HEK293T (cell line): ENCODE measurements at regions not wholly inside any gene's neighbourhood (a gene's known extent, or its start where the extent isn't known, plus 50 kb on each side); places are given as distances from the start of the nearest gene placed in this dataset.

Experiments used
- CTCF ChIA-PET: fragments of 350-600 bp; formaldehyde crosslinking; extraction: SDS; loops from one replicate; lab custom pipeline; 2021; ENCODE audit warnings: antibody characterized with exemption, inconsistent platforms; lab: Yijun Ruan, JAX
- POLR2A ChIA-PET: fragments of 350-600 bp; formaldehyde crosslinking; extraction: SDS; loops from one replicate; lab custom pipeline; 2020; ENCODE audit warnings: antibody characterized with exemption, inconsistent platforms; lab: Yijun Ruan, JAX
- DNase-seq: peaks from one replicate; pipeline ENCODE4 v3.0.0; 2012; ENCODE audit warnings: mixed read lengths; ENCODE audit errors: extremely low spot score
- ARNT ChIP-seq: fragments of 450-650 bp; IDR thresholded peaks from 2 replicates; pipeline ENCODE4 v1.6.1; 2017; ENCODE audit warnings: mild to moderate bottlenecking
- BHLHE40 ChIP-seq: fragments of 450-650 bp; IDR thresholded peaks from 2 replicates; pipeline ENCODE4 v1.6.1; 2016; ENCODE audit warnings: mild to moderate bottlenecking, moderate library complexity, borderline replicate concordance
- CTBP1 ChIP-seq: fragments of 450-650 bp; IDR thresholded peaks from 2 replicates; pipeline ENCODE4 v1.6.1; 2016; ENCODE audit warnings: borderline replicate concordance
- ELF4 ChIP-seq: fragments of 450-650 bp; IDR thresholded peaks from 2 replicates; pipeline ENCODE4 v1.6.1; 2017; ENCODE audit warnings: antibody characterized with exemption
- FOXA1 ChIP-seq: fragments of 450-650 bp; IDR thresholded peaks from 2 replicates; pipeline ENCODE4 v1.6.1; 2016; ENCODE audit warnings: mild to moderate bottlenecking
- FOXK2 ChIP-seq: fragments of 450-650 bp; IDR thresholded peaks from 2 replicates; pipeline ENCODE4 v1.6.1; 2016; ENCODE audit warnings: mild to moderate bottlenecking
- FOXM1 ChIP-seq: fragments of 450-650 bp; IDR thresholded peaks from 2 replicates; pipeline ENCODE4 v1.6.1; 2017; ENCODE audit warnings: mild to moderate bottlenecking, borderline replicate concordance
- HDGF ChIP-seq: fragments of 450-650 bp; IDR thresholded peaks from 2 replicates; pipeline ENCODE4 v1.6.1; 2017; ENCODE audit warnings: antibody characterized with exemption, borderline replicate concordance
- L3MBTL2 ChIP-seq: fragments of 450-650 bp; conservative IDR thresholded peaks from 2 replicates; pipeline ENCODE4 v1.6.1; 2016; ENCODE audit warnings: mild to moderate bottlenecking
- LEF1 ChIP-seq: fragments of 450-650 bp; IDR thresholded peaks from 2 replicates; pipeline ENCODE4 v1.6.1; 2017; ENCODE audit warnings: mild to moderate bottlenecking, borderline replicate concordance
- NFRKB ChIP-seq: fragments of 450-650 bp; IDR thresholded peaks from 2 replicates; pipeline ENCODE4 v1.6.1; 2016; ENCODE audit warnings: mild to moderate bottlenecking, moderate library complexity
- SP1 ChIP-seq: fragments of 450-650 bp; IDR thresholded peaks from 2 replicates; pipeline ENCODE4 v1.6.1; 2017
- SUZ12 ChIP-seq: fragments of 450-650 bp; IDR thresholded peaks from 2 replicates; pipeline ENCODE4 v1.6.1; 2016; ENCODE audit warnings: mild to moderate bottlenecking
- TARDBP ChIP-seq: fragments of 450-650 bp; IDR thresholded peaks from 2 replicates; pipeline ENCODE4 v1.6.1; 2016
- ZNF384 ChIP-seq: fragments of 450-650 bp; IDR thresholded peaks from 2 replicates; pipeline ENCODE4 v1.6.1; 2016
- TF ChIP-seq, protein P1 (sequence below): fragments of 450-650 bp; IDR thresholded peaks from 2 replicates; pipeline ENCODE4 v1.6.1; 2016

DNA sequence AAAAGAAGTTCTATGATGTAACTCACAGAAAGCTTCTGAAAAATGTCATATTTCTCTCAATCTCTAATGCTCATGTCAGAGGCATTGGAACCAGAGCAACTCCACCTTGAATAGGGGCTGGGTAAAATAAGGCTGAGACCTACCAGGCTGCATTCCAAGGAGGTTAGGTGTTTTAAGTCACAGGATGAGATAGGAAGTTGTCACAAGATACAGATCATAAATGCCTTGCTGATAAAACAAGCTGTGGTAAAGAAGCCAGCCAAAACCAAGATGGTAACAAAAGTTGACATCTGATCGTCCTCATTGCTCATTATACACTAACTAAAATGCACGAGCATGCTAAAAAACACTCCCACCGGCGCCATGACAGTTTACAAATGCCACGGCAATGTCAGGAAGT is 411.1 kb upstream of the GRIA1 start:
- TF ChIP-seq ZNF384 (no peak), CTBP1 (no peak), L3MBTL2 (no peak)
- CTCF ChIA-PET = no interaction called here
- DNase-seq = no peak
- POLR2A ChIA-PET = no interaction called here

DNA sequence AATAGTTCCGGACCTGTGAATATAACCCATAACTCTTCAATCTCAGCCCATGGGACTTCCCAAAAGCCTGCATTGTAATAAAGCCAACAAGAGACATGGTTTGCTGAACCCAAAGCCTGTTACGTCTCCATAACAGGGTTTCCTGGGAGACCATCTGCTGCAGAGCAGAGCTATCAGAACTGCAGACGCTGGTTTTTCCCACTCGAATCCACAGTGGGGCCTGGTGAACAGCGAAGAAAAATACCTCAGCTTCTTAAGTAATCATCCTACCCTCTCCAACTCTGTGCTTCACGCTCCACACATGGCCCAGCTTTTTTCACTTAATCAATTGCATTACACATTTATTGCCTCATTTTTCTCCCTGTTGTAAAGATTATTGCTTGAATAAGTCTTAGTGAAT is 409.5 kb upstream of the GRIA1 start:
- TF ChIP-seq ELF4 (no peak), L3MBTL2 (no peak), CTBP1 (no peak), FOXK2 (no peak), FOXA1 (no peak), SP1 (no peak), SUZ12 (no peak), TARDBP (no peak), HDGF (no peak), NFRKB (no peak), ARNT (no peak), ZNF384 (no peak)
- TF ChIP-seq, protein P1, sequence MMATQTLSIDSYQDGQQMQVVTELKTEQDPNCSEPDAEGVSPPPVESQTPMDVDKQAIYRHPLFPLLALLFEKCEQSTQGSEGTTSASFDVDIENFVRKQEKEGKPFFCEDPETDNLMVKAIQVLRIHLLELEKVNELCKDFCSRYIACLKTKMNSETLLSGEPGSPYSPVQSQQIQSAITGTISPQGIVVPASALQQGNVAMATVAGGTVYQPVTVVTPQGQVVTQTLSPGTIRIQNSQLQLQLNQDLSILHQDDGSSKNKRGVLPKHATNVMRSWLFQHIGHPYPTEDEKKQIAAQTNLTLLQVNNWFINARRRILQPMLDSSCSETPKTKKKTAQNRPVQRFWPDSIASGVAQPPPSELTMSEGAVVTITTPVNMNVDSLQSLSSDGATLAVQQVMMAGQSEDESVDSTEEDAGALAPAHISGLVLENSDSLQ = no peak
- DNase-seq = no peak
- CTCF ChIA-PET = no interaction called here
- POLR2A ChIA-PET = no interaction called here

GRCh38 chr5:153081385-153081784 is 409.1 kb upstream of the GRIA1 start:
- DNase-seq = no peak
- TF ChIP-seq ELF4 (no peak), FOXK2 (no peak), CTBP1 (no peak), ARNT (no peak), TARDBP (no peak), BHLHE40 (no peak), L3MBTL2 (no peak), SP1 (no peak), NFRKB (no peak), ZNF384 (no peak), FOXM1 (no peak), FOXA1 (no peak), HDGF (no peak)
- TF ChIP-seq, protein P1 = no peak
- CTCF ChIA-PET = no interaction called here

GRCh38 chr5:153084511-153084910 is 406.0 kb upstream of the GRIA1 start:
- ChIA-PET POLR2A (no interaction called here), CTCF (no interaction called here)
- no peak for DNase-seq
- TF ChIP-seq FOXA1 = no peak
- no peak for TF ChIP-seq NFRKB
- no peak for TF ChIP-seq SUZ12
- no peak for TF ChIP-seq ZNF384
- TF ChIP-seq BHLHE40 = no peak
- no peak for TF ChIP-seq SP1

More at GRCh38 chr5:153081385-153081784, 409.1 kb upstream of the GRIA1 start:
- POLR2A ChIA-PET = no interaction called here

DNA sequence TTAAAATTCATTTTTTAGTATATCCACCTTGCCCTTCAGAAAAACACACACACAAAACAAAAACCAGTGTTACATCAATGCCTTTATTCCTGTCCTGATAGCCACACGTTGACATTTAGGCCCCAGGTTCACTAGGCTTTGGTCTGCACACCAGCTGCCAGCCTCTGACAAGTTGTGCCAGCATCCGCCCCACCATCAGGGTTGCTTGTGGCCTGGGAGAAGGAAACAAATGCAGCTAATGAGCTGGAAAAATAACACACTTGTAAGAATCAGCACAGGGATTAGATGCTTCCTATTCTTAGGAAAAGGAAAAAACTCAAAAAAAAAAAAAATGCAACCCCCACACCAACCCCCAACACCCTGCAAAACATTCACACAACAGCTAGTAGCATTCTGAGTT is 404.0 kb upstream of the GRIA1 start:
- CTCF ChIA-PET = interaction anchor here (0.7 kb wide), 1 partner anchor 51 kb away, joined by 4 read pairs; no protein-coding TSS in a partner anchor
- TF ChIP-seq LEF1 = no peak
- TF ChIP-seq ARNT = no peak
- TF ChIP-seq TARDBP = no peak
- no peak for TF ChIP-seq ELF4
- TF ChIP-seq SUZ12 = no peak
- TF ChIP-seq L3MBTL2 = no peak
- TF ChIP-seq BHLHE40 = no peak
- no peak for TF ChIP-seq NFRKB
- TF ChIP-seq, protein P1 = no peak
- no peak for TF ChIP-seq ZNF384
- TF ChIP-seq FOXM1 = no peak
- TF ChIP-seq HDGF = no peak
- no peak for TF ChIP-seq FOXA1
- no peak for TF ChIP-seq CTBP1
- TF ChIP-seq FOXK2 = no peak
- TF ChIP-seq SP1 = no peak
- POLR2A ChIA-PET = no interaction called here
- no peak for DNase-seq

GRCh38 chr5:153088538-153088937 is 401.9 kb upstream of the GRIA1 start:
- DNase-seq = no peak
- CTCF ChIA-PET = no interaction called here
- POLR2A ChIA-PET = no interaction called here
- TF ChIP-seq FOXA1 (no peak), HDGF (no peak), SUZ12 (no peak), FOXK2 (no peak), FOXM1 (no peak), BHLHE40 (no peak), TARDBP (no peak), ZNF384 (no peak), ELF4 (no peak)
- TF ChIP-seq, protein P1 = no peak
